ENCODE measurements at regions not wholly inside any gene's neighbourhood (a gene's known extent, or its start where the extent isn't known, plus 50 kb on each side); places are given as distances from the start of the nearest gene placed in this dataset.
A peak's percentile ranks its signal among the peaks of the same experiment; 100 is the strongest.

GRCh38 chr12:114237230-114237629 lies 168.7 kb downstream of the TBX5 start:
- H2AK5ac ChIP-seq (ENCODE audit: low read length): no peak overlapping the region
- no peak overlapping the region for H3K27ac ChIP-seq (ENCODE audit: low read depth, low read length)
- H3K27me3 ChIP-seq (ENCODE audit: insufficient read depth, low read length, poor library complexity): no peaks in the 10 kb centered on the region
- H4K5ac ChIP-seq (ENCODE audit: low read length): no peak overlapping the region
- no peak for DNase-seq
- no peak overlapping the region for H3K9ac ChIP-seq (ENCODE audit: low read length)
- no peaks in the 10 kb centered on the region for H3K79me2 ChIP-seq (ENCODE audit: control insufficient read depth, insufficient read depth, low read length)
- no peak overlapping the region for H2BK15ac ChIP-seq (replicated peaks; ENCODE audit: low read depth)
- no peak overlapping the region for H2BK120ac ChIP-seq (ENCODE audit: low read depth, low read length)
- H3K18ac ChIP-seq (ENCODE audit: low read length): no peak overlapping the region
- no CpG with 5 or more reads among the region's 5 CpGs for WGBS (ENCODE audit: extremely low coverage, insufficient coverage, low lambda C conversion rate)
- H3K79me1 ChIP-seq (ENCODE audit: low read length): no peaks in the 10 kb centered on the region
- no peaks in the 10 kb centered on the region for H3K36me3 ChIP-seq (ENCODE audit: control insufficient read depth, insufficient read depth, low read length)
- peaks cover 3% of the 10 kb centered on the region for H3K4me1 ChIP-seq (ENCODE audit: control insufficient read depth, low read depth, low read length)
- no peak overlapping the region for H4K8ac ChIP-seq (ENCODE audit: low read depth, low read length)
- no peak overlapping the region for H3K4me3 ChIP-seq (ENCODE audit: low read length)
- H3K56ac ChIP-seq (ENCODE audit: low read length): no peak overlapping the region
- H3K23ac ChIP-seq (ENCODE audit: low read length): no peak overlapping the region
- H3K4me2 ChIP-seq (ENCODE audit: low read length): no peak overlapping the region
- no peak overlapping the region for H3K4ac ChIP-seq (ENCODE audit: low read depth, low read length)
- H2BK5ac ChIP-seq (ENCODE audit: low read length): no peak overlapping the region

- no peak overlapping the region for H3K18ac ChIP-seq (ENCODE audit: low read length)
- H3K79me1 ChIP-seq (ENCODE audit: low read length): no peaks in the 10 kb centered on the region
- H2BK15ac ChIP-seq (replicated peaks; ENCODE audit: low read depth): no peak overlapping the region
- WGBS (ENCODE audit: extremely low coverage, insufficient coverage, low lambda C conversion rate): 100% methylated on average over 2 of the region's 2 CpGs
- H3K27me3 ChIP-seq (ENCODE audit: insufficient read depth, low read length, poor library complexity): no peaks in the 10 kb centered on the region
- H3K4me3 ChIP-seq (ENCODE audit: low read length): no peak overlapping the region
- H3K4ac ChIP-seq (ENCODE audit: low read depth, low read length): no peak overlapping the region
- no peak overlapping the region for H4K5ac ChIP-seq (ENCODE audit: low read length)
- no peak overlapping the region for H2BK120ac ChIP-seq (ENCODE audit: low read depth, low read length)
- H3K36me3 ChIP-seq (ENCODE audit: control insufficient read depth, insufficient read depth, low read length): no peaks in the 10 kb centered on the region
- no peak overlapping the region for H3K23ac ChIP-seq (ENCODE audit: low read length)
- no peak overlapping the region for H3K56ac ChIP-seq (ENCODE audit: low read length)
- H2BK5ac ChIP-seq (ENCODE audit: low read length): no peak overlapping the region
- H3K79me2 ChIP-seq (ENCODE audit: control insufficient read depth, insufficient read depth, low read length): no peaks in the 10 kb centered on the region
- no peak overlapping the region for H3K9ac ChIP-seq (ENCODE audit: low read length)
- DNase-seq: no peak
- H3K27ac ChIP-seq (ENCODE audit: low read depth, low read length): no peak overlapping the region
- H3K4me2 ChIP-seq (ENCODE audit: low read length): no peak overlapping the region
- no peak overlapping the region for H4K8ac ChIP-seq (ENCODE audit: low read depth, low read length)
- no peaks in the 10 kb centered on the region for H3K4me1 ChIP-seq (ENCODE audit: control insufficient read depth, low read depth, low read length)
- no peak overlapping the region for H2AK5ac ChIP-seq (ENCODE audit: low read length)
These were observed 173.8 kb downstream of the TBX5 start for GRCh38 chr12:114232187-114232586.

- Histone ChIP-seq H3K9ac (ENCODE audit: low read length) (no peak overlapping the region), H2BK120ac (ENCODE audit: low read depth, low read length) (no peak overlapping the region), H3K4me2 (ENCODE audit: low read length) (no peak overlapping the region), H4K8ac (ENCODE audit: low read depth, low read length) (no peak overlapping the region), H3K79me2 (ENCODE audit: control insufficient read depth, insufficient read depth, low read length) (no peaks in the 10 kb centered on the region), H3K56ac (ENCODE audit: low read length) (no peak overlapping the region), H2AK5ac (ENCODE audit: low read length) (no peak overlapping the region), H3K18ac (ENCODE audit: low read length) (no peak overlapping the region), H3K4ac (ENCODE audit: low read depth, low read length) (no peak overlapping the region), H3K79me1 (ENCODE audit: low read length) (no peaks in the 10 kb centered on the region), H3K27ac (ENCODE audit: low read depth, low read length) (no peak overlapping the region), H4K5ac (ENCODE audit: low read length) (no peak overlapping the region), H2BK5ac (ENCODE audit: low read length) (no peak overlapping the region), H3K23ac (ENCODE audit: low read length) (no peak overlapping the region), H2BK15ac (replicated peaks; ENCODE audit: low read depth) (no peak overlapping the region), H3K36me3 (ENCODE audit: control insufficient read depth, insufficient read depth, low read length) (no peaks in the 10 kb centered on the region), H3K4me3 (ENCODE audit: low read length) (no peak overlapping the region), H3K4me1 (ENCODE audit: control insufficient read depth, low read depth, low read length) (no peaks in the 10 kb centered on the region), H3K27me3 (ENCODE audit: insufficient read depth, low read length, poor library complexity) (no peaks in the 10 kb centered on the region)
- WGBS (ENCODE audit: extremely low coverage, insufficient coverage, low lambda C conversion rate): no CpG with 5 or more reads among the region's 1 CpG
- DNase-seq: no peak
These were observed 176.8 kb downstream of the TBX5 start for GRCh38 chr12:114229150-114229549.

GRCh38 chr12:114226241-114226928 lies 179.6 kb downstream of the TBX5 start:
- Histone ChIP-seq H3K4me1 (ENCODE audit: control insufficient read depth, low read depth, low read length) (no peaks in the 10 kb centered on the region), H3K18ac (ENCODE audit: low read length) (no peak overlapping the region), H3K27ac (ENCODE audit: low read depth, low read length) (no peak overlapping the region), H3K36me3 (ENCODE audit: control insufficient read depth, insufficient read depth, low read length) (no peaks in the 10 kb centered on the region), H3K27me3 (ENCODE audit: insufficient read depth, low read length, poor library complexity) (no peaks in the 10 kb centered on the region), H3K4me2 (ENCODE audit: low read length) (no peak overlapping the region), H3K56ac (ENCODE audit: low read length) (no peak overlapping the region), H4K8ac (ENCODE audit: low read depth, low read length) (no peak overlapping the region), H3K4me3 (ENCODE audit: low read length) (no peak overlapping the region), H2BK15ac (replicated peaks; ENCODE audit: low read depth) (no peak overlapping the region), H3K9ac (ENCODE audit: low read length) (no peak overlapping the region), H3K79me2 (ENCODE audit: control insufficient read depth, insufficient read depth, low read length) (no peaks in the 10 kb centered on the region), H2AK5ac (ENCODE audit: low read length) (no peak overlapping the region), H2BK120ac (ENCODE audit: low read depth, low read length) (no peak overlapping the region), H4K5ac (ENCODE audit: low read length) (no peak overlapping the region), H3K23ac (ENCODE audit: low read length) (no peak overlapping the region), H3K4ac (ENCODE audit: low read depth, low read length) (no peak overlapping the region), H2BK5ac (ENCODE audit: low read length) (no peak overlapping the region), H3K79me1 (ENCODE audit: low read length) (no peaks in the 10 kb centered on the region)
- no CpG with 5 or more reads among the region's 10 CpGs for WGBS (ENCODE audit: extremely low coverage, insufficient coverage, low lambda C conversion rate)
- DNase-seq: peak; percentile 63

GRCh38 chr12:114221957-114222630 lies 183.8 kb downstream of the TBX5 start:
- Histone ChIP-seq H2BK15ac (replicated peaks; ENCODE audit: low read depth) (no peak overlapping the region), H2BK5ac (ENCODE audit: low read length) (no peak overlapping the region), H4K8ac (ENCODE audit: low read depth, low read length) (no peak overlapping the region), H3K4me3 (ENCODE audit: low read length) (no peak overlapping the region), H3K36me3 (ENCODE audit: control insufficient read depth, insufficient read depth, low read length) (no peaks in the 10 kb centered on the region), H3K4me2 (ENCODE audit: low read length) (no peak overlapping the region), H3K79me2 (ENCODE audit: control insufficient read depth, insufficient read depth, low read length) (no peaks in the 10 kb centered on the region), H3K79me1 (ENCODE audit: low read length) (no peaks in the 10 kb centered on the region), H3K4me1 (ENCODE audit: control insufficient read depth, low read depth, low read length) (no peaks in the 10 kb centered on the region), H2BK120ac (ENCODE audit: low read depth, low read length) (no peak overlapping the region), H3K56ac (ENCODE audit: low read length) (no peak overlapping the region), H3K9ac (ENCODE audit: low read length) (no peak overlapping the region), H3K27me3 (ENCODE audit: insufficient read depth, low read length, poor library complexity) (no peaks in the 10 kb centered on the region), H4K5ac (ENCODE audit: low read length) (no peak overlapping the region), H3K4ac (ENCODE audit: low read depth, low read length) (no peak overlapping the region), H2AK5ac (ENCODE audit: low read length) (no peak overlapping the region), H3K27ac (ENCODE audit: low read depth, low read length) (no peak overlapping the region), H3K18ac (ENCODE audit: low read length) (no peak overlapping the region), H3K23ac (ENCODE audit: low read length) (no peak overlapping the region)
- DNase-seq: peak; percentile 28
